HUES64 (cell line): ENCODE measurements at regions not wholly inside any gene's neighbourhood (a gene's known extent, or its start where the extent isn't known, plus 50 kb on each side); places are given as distances from the start of the nearest gene placed in this dataset.
"Not testable (repeated sequence)": the region's sequence is repeated elsewhere in the genome, so short reads cannot be mapped to it uniquely, and the experiment has no call there.

Source experiments
- H3K27ac ChIP-seq: 2 replicates; pipeline ENCODE4 v1.7.0; 2013; ENCODE audit warnings: low read depth, low read length, inconsistent platforms
- H3K27me3 ChIP-seq: 2 replicates; pipeline ENCODE4 v1.6.1; 2013; ENCODE audit warnings: mild to moderate bottlenecking, low read length; ENCODE audit not compliant: insufficient read depth
- H3K36me3 ChIP-seq: 2 replicates; pipeline ENCODE4 v1.6.1; 2013; ENCODE audit warnings: mild to moderate bottlenecking, low read length; ENCODE audit not compliant: insufficient read depth
- H3K4me1 ChIP-seq: 2 replicates; pipeline ENCODE4 v1.6.1; 2013; ENCODE audit warnings: mild to moderate bottlenecking, low read length, moderate library complexity; ENCODE audit not compliant: insufficient read depth
- H3K4me3 ChIP-seq: 2 replicates; pipeline ENCODE4 v1.5.1; 2013; ENCODE audit warnings: mild to moderate bottlenecking, low read length, moderate library complexity
- H3K9ac ChIP-seq: 2 replicates; pipeline ENCODE4 v1.6.1; 2013; ENCODE audit warnings: mild to moderate bottlenecking, low read depth, low read length
- H3K9me3 ChIP-seq: 2 replicates; pipeline ENCODE4 v1.6.1; 2013; ENCODE audit warnings: low read depth, low read length; ENCODE audit not compliant: insufficient read depth
- WGBS: fragments of 150-250, 120-280 bp; methylation state at CpG from one replicate; pipeline ENCODE4 v1.1.7; 2013; ENCODE audit warnings: missing lambda C conversion rate; 5-methylcytosine and 5-hydroxymethylcytosine counted together

- H3K27ac ChIP-seq, H3K27me3 ChIP-seq, H3K9ac ChIP-seq, H3K36me3 ChIP-seq, H3K4me3 ChIP-seq, H3K4me1 ChIP-seq: not testable (repeated sequence)
- H3K9me3 ChIP-seq: peaks cover 83% of the 10 kb centered on the region
Observed at GRCh38 chr12:34226044-34226443, 203.7 kb downstream of the ALG10 start.

- H3K9me3 ChIP-seq: peaks cover 80% of the 10 kb centered on the region
- H3K9ac ChIP-seq, H3K36me3 ChIP-seq, H3K4me3 ChIP-seq, H3K27ac ChIP-seq, H3K27me3 ChIP-seq, H3K4me1 ChIP-seq: not testable (repeated sequence)
- 66% methylated on average over 2 of the region's 3 CpGs for WGBS
Observed at GRCh38 chr12:34228046-34228445, 205.8 kb downstream of the ALG10 start.

DNA sequence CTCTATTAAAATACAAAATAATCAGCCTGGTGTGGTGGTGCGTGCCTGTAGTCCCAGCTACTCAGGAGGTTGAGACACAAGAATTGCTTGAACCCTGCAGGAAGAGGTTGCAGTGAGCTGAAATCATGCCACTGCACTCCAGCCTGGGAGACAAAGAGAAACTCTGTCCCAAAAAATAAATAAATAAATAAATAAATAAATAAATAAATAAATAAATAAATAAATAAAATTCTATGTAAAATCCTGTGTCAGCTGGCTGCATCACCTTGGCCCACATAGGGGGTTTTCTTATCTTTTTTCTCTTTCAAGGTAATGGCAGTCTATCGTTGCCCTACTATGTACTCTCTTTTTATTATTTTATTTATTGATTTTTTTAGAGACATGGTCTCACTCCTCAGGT is 206.7 kb downstream of the ALG10 start:
- not testable (repeated sequence) for H3K4me1 ChIP-seq, H3K36me3 ChIP-seq, H3K27ac ChIP-seq, H3K4me3 ChIP-seq, H3K9ac ChIP-seq, H3K27me3 ChIP-seq
- 95% methylated on average over 1 of the region's 2 CpGs for WGBS
- peaks cover 87% of the 10 kb centered on the region for H3K9me3 ChIP-seq

GRCh38 chr12:34233618-34234017 is 211.3 kb downstream of the ALG10 start:
- WGBS: 90% methylated on average over 5 of the region's 5 CpGs
- H3K9ac ChIP-seq: no peak overlapping the region
- H3K4me3 ChIP-seq: no peak overlapping the region
- no peaks in the 10 kb centered on the region for H3K4me1 ChIP-seq
- H3K9me3 ChIP-seq: peaks cover 89% of the 10 kb centered on the region
- no peak overlapping the region for H3K27ac ChIP-seq
- H3K36me3 ChIP-seq: no peaks in the 10 kb centered on the region
- no peaks in the 10 kb centered on the region for H3K27me3 ChIP-seq

DNA sequence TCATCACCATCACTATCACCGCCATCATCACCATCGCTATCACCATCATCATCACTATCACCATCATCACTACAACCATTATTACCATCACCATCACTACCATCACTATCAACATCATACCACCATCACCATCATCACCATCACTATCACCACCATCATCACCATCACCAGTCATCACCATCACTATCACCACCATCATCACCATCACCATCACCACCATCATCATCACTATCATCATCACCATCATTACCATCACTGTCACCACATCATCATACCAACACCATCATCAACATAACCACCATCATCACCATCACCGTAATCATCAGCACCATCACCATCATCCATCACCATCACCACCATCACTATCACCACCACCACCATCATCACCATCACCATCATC is 213.8 kb downstream of the ALG10 start:
- no peak overlapping the region for H3K9ac ChIP-seq
- no peaks in the 10 kb centered on the region for H3K36me3 ChIP-seq
- H3K9me3 ChIP-seq: peaks cover 92% of the 10 kb centered on the region
- 88% methylated on average over 3 of the region's 3 CpGs for WGBS
- H3K27ac ChIP-seq: no peak overlapping the region
- H3K4me1 ChIP-seq: no peaks in the 10 kb centered on the region
- H3K4me3 ChIP-seq: no peak overlapping the region
- H3K27me3 ChIP-seq: no peaks in the 10 kb centered on the region

GRCh38 chr12:34244608-34245007 is 222.3 kb downstream of the ALG10 start:
- H3K9me3 ChIP-seq: peaks cover 91% of the 10 kb centered on the region
- WGBS: 83% methylated on average over 1 of the region's 1 CpG

GRCh38 chr12:34249271-34249670 is 227.0 kb downstream of the ALG10 start:
- Histone ChIP-seq H3K4me1 (no peaks in the 10 kb centered on the region), H3K9ac (no peak overlapping the region), H3K9me3 (peaks cover 86% of the 10 kb centered on the region), H3K4me3 (no peak overlapping the region), H3K27me3 (no peaks in the 10 kb centered on the region), H3K27ac (no peak overlapping the region), H3K36me3 (no peaks in the 10 kb centered on the region)
- 91% methylated on average over 9 of the region's 9 CpGs for WGBS

More at GRCh38 chr12:34244608-34245007, 222.3 kb downstream of the ALG10 start:
- Histone ChIP-seq H3K27me3 (no peaks in the 10 kb centered on the region), H3K36me3 (no peaks in the 10 kb centered on the region), H3K4me3 (no peak overlapping the region), H3K9ac (no peak overlapping the region), H3K4me1 (no peaks in the 10 kb centered on the region), H3K27ac (no peak overlapping the region)

GRCh38 chr12:34251879-34252278 is 229.6 kb downstream of the ALG10 start:
- H3K9ac ChIP-seq, H3K4me1 ChIP-seq, H3K27me3 ChIP-seq, H3K27ac ChIP-seq, H3K4me3 ChIP-seq, H3K36me3 ChIP-seq: not testable (repeated sequence)
- 96% methylated on average over 4 of the region's 4 CpGs for WGBS
- H3K9me3 ChIP-seq: peaks cover 81% of the 10 kb centered on the region

- Histone ChIP-seq H3K36me3 (no peaks in the 10 kb centered on the region), H3K27me3 (no peaks in the 10 kb centered on the region), H3K27ac (no peak overlapping the region), H3K4me1 (no peaks in the 10 kb centered on the region), H3K9ac (no peak overlapping the region), H3K9me3 (peaks cover 81% of the 10 kb centered on the region), H3K4me3 (no peak overlapping the region)
- WGBS: 77% methylated on average over 4 of the region's 4 CpGs
Observed at GRCh38 chr12:34253674-34254073, 231.4 kb downstream of the ALG10 start.

- Histone ChIP-seq H3K27ac (no peak overlapping the region), H3K36me3 (no peaks in the 10 kb centered on the region), H3K4me1 (no peaks in the 10 kb centered on the region), H3K4me3 (no peak overlapping the region), H3K9me3 (peaks cover 84% of the 10 kb centered on the region), H3K9ac (no peak overlapping the region), H3K27me3 (no peaks in the 10 kb centered on the region)
- 100% methylated on average over 1 of the region's 3 CpGs for WGBS
Observed at GRCh38 chr12:34257093-34257492, 234.8 kb downstream of the ALG10 start.

GRCh38 chr12:34262140-34262539 is 239.8 kb downstream of the ALG10 start:
- not testable (repeated sequence) for H3K4me3 ChIP-seq, H3K36me3 ChIP-seq, H3K27ac ChIP-seq, H3K4me1 ChIP-seq, H3K27me3 ChIP-seq, H3K9ac ChIP-seq
- peaks cover 83% of the 10 kb centered on the region for H3K9me3 ChIP-seq
- WGBS: 94% methylated on average over 11 of the region's 11 CpGs

- no peak overlapping the region for H3K9ac ChIP-seq
- no peak overlapping the region for H3K27ac ChIP-seq
- H3K27me3 ChIP-seq: no peaks in the 10 kb centered on the region
- no peaks in the 10 kb centered on the region for H3K4me1 ChIP-seq
- H3K9me3 ChIP-seq: peaks cover 75% of the 10 kb centered on the region
- no peaks in the 10 kb centered on the region for H3K36me3 ChIP-seq
- no peak overlapping the region for H3K4me3 ChIP-seq
- 83% methylated on average over 14 of the region's 14 CpGs for WGBS
Observed at GRCh38 chr12:34264110-34264509, 241.8 kb downstream of the ALG10 start.
